HUES64 (cell line): ENCODE measurements at regions not wholly inside any gene's neighbourhood (a gene's known extent, or its start where the extent isn't known, plus 50 kb on each side); places are given as distances from the start of the nearest gene placed in this dataset.

Experiments used
- H3K27ac ChIP-seq: 2 replicates; pipeline ENCODE4 v1.7.0; 2013; ENCODE audit warnings: low read depth, low read length, inconsistent platforms
- H3K27me3 ChIP-seq: 2 replicates; pipeline ENCODE4 v1.6.1; 2013; ENCODE audit warnings: mild to moderate bottlenecking, low read length; ENCODE audit not compliant: insufficient read depth
- H3K36me3 ChIP-seq: 2 replicates; pipeline ENCODE4 v1.6.1; 2013; ENCODE audit warnings: mild to moderate bottlenecking, low read length; ENCODE audit not compliant: insufficient read depth
- H3K4me1 ChIP-seq: 2 replicates; pipeline ENCODE4 v1.6.1; 2013; ENCODE audit warnings: mild to moderate bottlenecking, low read length, moderate library complexity; ENCODE audit not compliant: insufficient read depth
- H3K4me3 ChIP-seq: 2 replicates; pipeline ENCODE4 v1.5.1; 2013; ENCODE audit warnings: mild to moderate bottlenecking, low read length, moderate library complexity
- H3K9ac ChIP-seq: 2 replicates; pipeline ENCODE4 v1.6.1; 2013; ENCODE audit warnings: mild to moderate bottlenecking, low read depth, low read length
- H3K9me3 ChIP-seq: 2 replicates; pipeline ENCODE4 v1.6.1; 2013; ENCODE audit warnings: low read depth, low read length; ENCODE audit not compliant: insufficient read depth
- WGBS: fragments of 150-250, 120-280 bp; methylation state at CpG from one replicate; pipeline ENCODE4 v1.1.7; 2013; ENCODE audit warnings: missing lambda C conversion rate; 5-methylcytosine and 5-hydroxymethylcytosine counted together

- Histone ChIP-seq H3K36me3 (no peaks in the 10 kb centered on the region), H3K4me3 (no peak overlapping the region), H3K4me1 (no peaks in the 10 kb centered on the region), H3K27me3 (no peaks in the 10 kb centered on the region), H3K27ac (no peak overlapping the region), H3K9me3 (no peaks in the 10 kb centered on the region), H3K9ac (no peak overlapping the region)
- 96% methylated on average over 11 of the region's 12 CpGs for WGBS
Observed at GRCh38 chr10:28913436-28914237, 236.3 kb downstream of the BAMBI start.

- Histone ChIP-seq H3K27ac (no peak overlapping the region), H3K36me3 (no peaks in the 10 kb centered on the region), H3K4me3 (no peak overlapping the region), H3K4me1 (no peaks in the 10 kb centered on the region), H3K27me3 (no peaks in the 10 kb centered on the region), H3K9ac (no peak overlapping the region), H3K9me3 (no peaks in the 10 kb centered on the region)
- whole genome bisulfite sequencing: 90% methylated on average over 3 of the region's 3 CpGs
Observed at GRCh38 chr10:28914701-28915100, 237.4 kb downstream of the BAMBI start.

- Histone ChIP-seq H3K27ac (no peak overlapping the region), H3K36me3 (no peaks in the 10 kb centered on the region), H3K4me3 (no peak overlapping the region), H3K27me3 (no peaks in the 10 kb centered on the region), H3K4me1 (no peaks in the 10 kb centered on the region), H3K9me3 (no peaks in the 10 kb centered on the region), H3K9ac (no peak overlapping the region)
- WGBS: 94% methylated on average over 8 of the region's 9 CpGs
Observed at GRCh38 chr10:28915989-28916588, 238.8 kb downstream of the BAMBI start.

GRCh38 chr10:28920091-28920490 lies 242.8 kb downstream of the BAMBI start:
- Histone ChIP-seq H3K4me3 (no peak overlapping the region), H3K27me3 (no peaks in the 10 kb centered on the region), H3K4me1 (no peaks in the 10 kb centered on the region; the same call in 1 of the 2 replicates), H3K9ac (no peak overlapping the region), H3K36me3 (no peaks in the 10 kb centered on the region), H3K27ac (no peak overlapping the region), H3K9me3 (no peaks in the 10 kb centered on the region)
- WGBS: 76% methylated on average over 3 of the region's 3 CpGs

GRCh38 chr10:28922127-28922526 lies 244.8 kb downstream of the BAMBI start:
- no peaks in the 10 kb centered on the region for H3K27me3 ChIP-seq
- H3K4me3 ChIP-seq: no peak overlapping the region

GRCh38 chr10:28922861-28923260 lies 245.5 kb downstream of the BAMBI start:
- no peaks in the 10 kb centered on the region for H3K36me3 ChIP-seq
- 92% methylated on average over 2 of the region's 2 CpGs for WGBS
- H3K4me3 ChIP-seq: no peak overlapping the region
- H3K27ac ChIP-seq: no peak overlapping the region
- H3K9me3 ChIP-seq: no peaks in the 10 kb centered on the region
- no peaks in the 10 kb centered on the region for H3K27me3 ChIP-seq
- H3K4me1 ChIP-seq: no peaks in the 10 kb centered on the region; the same call in 1 of the 2 replicates
- H3K9ac ChIP-seq: no peak overlapping the region

More at GRCh38 chr10:28922127-28922526, 244.8 kb downstream of the BAMBI start:
- Histone ChIP-seq H3K36me3 (no peaks in the 10 kb centered on the region), H3K4me1 (no peaks in the 10 kb centered on the region; the same call in 1 of the 2 replicates), H3K9me3 (no peaks in the 10 kb centered on the region), H3K27ac (no peak overlapping the region), H3K9ac (no peak overlapping the region)
- WGBS: 80% methylated on average over 2 of the region's 2 CpGs

GRCh38 chr10:28924717-28925116 lies 247.4 kb downstream of the BAMBI start:
- H3K4me3 ChIP-seq: no peak overlapping the region
- no peak overlapping the region for H3K9ac ChIP-seq
- WGBS: 60% methylated on average over 10 of the region's 10 CpGs
- no peaks in the 10 kb centered on the region; the same call in 1 of the 2 replicates for H3K4me1 ChIP-seq
- H3K27me3 ChIP-seq: no peaks in the 10 kb centered on the region
- no peaks in the 10 kb centered on the region for H3K9me3 ChIP-seq
- H3K36me3 ChIP-seq: no peaks in the 10 kb centered on the region
- H3K27ac ChIP-seq: no peak overlapping the region

GRCh38 chr10:28925121-28925663 lies 247.9 kb downstream of the BAMBI start:
- 37% methylated on average over 32 of the region's 32 CpGs for WGBS
- no peaks in the 10 kb centered on the region for H3K27me3 ChIP-seq
- H3K4me1 ChIP-seq: no peaks in the 10 kb centered on the region; the same call in 1 of the 2 replicates
- no peak overlapping the region for H3K4me3 ChIP-seq
- no peaks in the 10 kb centered on the region for H3K36me3 ChIP-seq
- H3K27ac ChIP-seq: no peak overlapping the region
- H3K9me3 ChIP-seq: no peaks in the 10 kb centered on the region
- no peak overlapping the region for H3K9ac ChIP-seq

GRCh38 chr10:28926932-28927331 lies 249.6 kb downstream of the BAMBI start:
- Histone ChIP-seq H3K4me1 (no peaks in the 10 kb centered on the region; the same call in 1 of the 2 replicates), H3K27ac (no peak overlapping the region), H3K9me3 (no peaks in the 10 kb centered on the region), H3K27me3 (no peaks in the 10 kb centered on the region), H3K36me3 (no peaks in the 10 kb centered on the region), H3K9ac (no peak overlapping the region), H3K4me3 (no peak overlapping the region)
- 90% methylated on average over 3 of the region's 3 CpGs for WGBS

GRCh38 chr10:28928484-28928883 lies 251.2 kb downstream of the BAMBI start:
- Histone ChIP-seq H3K27ac (no peak overlapping the region), H3K27me3 (no peaks in the 10 kb centered on the region), H3K36me3 (no peaks in the 10 kb centered on the region), H3K4me3 (no peak overlapping the region), H3K4me1 (no peaks in the 10 kb centered on the region), H3K9me3 (peaks cover 5% of the 10 kb centered on the region; the same call in 1 of the 2 replicates), H3K9ac (no peak overlapping the region)
- 89% methylated on average over 2 of the region's 2 CpGs for WGBS

- no peaks in the 10 kb centered on the region for H3K36me3 ChIP-seq
- H3K4me3 ChIP-seq: no peak overlapping the region
- no peaks in the 10 kb centered on the region for H3K27me3 ChIP-seq
- H3K27ac ChIP-seq: no peak overlapping the region
- peaks cover 8% of the 10 kb centered on the region; the same call in 1 of the 2 replicates for H3K9me3 ChIP-seq
- 92% methylated on average over 3 of the region's 3 CpGs for WGBS
- no peaks in the 10 kb centered on the region for H3K4me1 ChIP-seq
- no peak overlapping the region for H3K9ac ChIP-seq
Observed at GRCh38 chr10:28929942-28930341, 252.6 kb downstream of the BAMBI start.
